OCI-LY7 (cell line): ENCODE measurements at regions not wholly inside any gene's neighbourhood (a gene's known extent, or its start where the extent isn't known, plus 50 kb on each side); places are given as distances from the start of the nearest gene placed in this dataset.

Source experiments
- EZH2phosphoT487 ChIP-seq: fragments of 200-600 bp; sonication (generic); IDR thresholded peaks from 2 replicates; pipeline ENCODE4 v1.6.1; 2018; ENCODE audit warnings: low read depth, borderline replicate concordance, mild to moderate bottlenecking, mixed run types, antibody characterized with exemption, low read length, moderate library complexity, mixed read lengths
- TF ChIP-seq, protein P1 (sequence below): fragments of 200-600 bp; sonication (generic); conservative IDR thresholded peaks from 2 replicates; pipeline ENCODE4 v1.5.1; 2014; ENCODE audit warnings: mild to moderate bottlenecking, antibody characterized with exemption, low read length, moderate library complexity, mixed read lengths

DNA sequence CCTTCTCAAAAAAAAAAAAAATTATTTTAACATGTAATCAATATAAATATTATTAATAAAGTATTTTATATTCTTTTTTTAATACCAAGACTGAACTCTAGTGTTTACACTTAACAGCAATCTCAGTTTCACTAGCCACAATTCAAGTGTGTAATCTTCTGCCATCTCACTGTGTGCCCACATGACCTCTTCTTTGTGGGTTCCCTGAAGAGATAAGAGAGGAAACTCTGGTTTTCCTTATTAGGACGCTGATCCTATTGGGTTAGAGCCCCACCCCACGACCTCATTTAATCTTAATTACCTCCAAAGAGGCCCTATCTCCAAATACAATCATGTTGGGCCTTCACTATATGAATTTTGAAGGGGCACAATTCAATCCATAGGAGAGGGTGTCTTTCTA is 177.6 kb downstream of the STK31 start:
- TF ChIP-seq, protein P1, sequence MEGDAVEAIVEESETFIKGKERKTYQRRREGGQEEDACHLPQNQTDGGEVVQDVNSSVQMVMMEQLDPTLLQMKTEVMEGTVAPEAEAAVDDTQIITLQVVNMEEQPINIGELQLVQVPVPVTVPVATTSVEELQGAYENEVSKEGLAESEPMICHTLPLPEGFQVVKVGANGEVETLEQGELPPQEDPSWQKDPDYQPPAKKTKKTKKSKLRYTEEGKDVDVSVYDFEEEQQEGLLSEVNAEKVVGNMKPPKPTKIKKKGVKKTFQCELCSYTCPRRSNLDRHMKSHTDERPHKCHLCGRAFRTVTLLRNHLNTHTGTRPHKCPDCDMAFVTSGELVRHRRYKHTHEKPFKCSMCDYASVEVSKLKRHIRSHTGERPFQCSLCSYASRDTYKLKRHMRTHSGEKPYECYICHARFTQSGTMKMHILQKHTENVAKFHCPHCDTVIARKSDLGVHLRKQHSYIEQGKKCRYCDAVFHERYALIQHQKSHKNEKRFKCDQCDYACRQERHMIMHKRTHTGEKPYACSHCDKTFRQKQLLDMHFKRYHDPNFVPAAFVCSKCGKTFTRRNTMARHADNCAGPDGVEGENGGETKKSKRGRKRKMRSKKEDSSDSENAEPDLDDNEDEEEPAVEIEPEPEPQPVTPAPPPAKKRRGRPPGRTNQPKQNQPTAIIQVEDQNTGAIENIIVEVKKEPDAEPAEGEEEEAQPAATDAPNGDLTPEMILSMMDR: no peak
- TF ChIP-seq EZH2phosphoT487: no peak
